ENCODE measurements at regions not wholly inside any gene's neighbourhood (a gene's known extent, or its start where the extent isn't known, plus 50 kb on each side); places are given as distances from the start of the nearest gene placed in this dataset.

GRCh38 chr5:31008231-31008630 lies 185.3 kb upstream of the CDH6 start:
- H3K9ac ChIP-seq = no peak overlapping the region
- CTCF ChIA-PET = no interaction called here
- no peaks in the 10 kb centered on the region for H3K9me2 ChIP-seq
- H3K4me2 ChIP-seq = no peak overlapping the region
- H3K27ac ChIP-seq (ENCODE audit: low read depth in 2 of 2, low read length in 1 of 2) = no peak overlapping the region
- no peaks in the 10 kb centered on the region for H3K4me1 ChIP-seq (ENCODE audit: control insufficient read depth in 1 of 2, insufficient read depth in 2 of 2, low read depth in 1 of 2, low read length in 1 of 2)
- DNase-seq = no peak
- no peaks in the 10 kb centered on the region for H3F3A ChIP-seq (replicated peaks; ENCODE audit: insufficient read depth)
- H3K79me2 ChIP-seq (ENCODE audit: insufficient read depth) = no peaks in the 10 kb centered on the region
- WGBS (ENCODE audit: low lambda C conversion rate) = 1% methylated on average over 4 of the region's 5 CpGs
- H3K9me3 ChIP-seq = no peaks in the 10 kb centered on the region
- POLR2A ChIA-PET = no interaction called here
- no peaks in the 10 kb centered on the region for H3K36me3 ChIP-seq (replicated peaks in 1 of 2; ENCODE audit: control insufficient read depth in 1 of 2, insufficient read depth in 2 of 2, low read length in 1 of 2)
- no peaks in the 10 kb centered on the region for H3K27me3 ChIP-seq (ENCODE audit: insufficient read depth)
- TF ChIP-seq EP300 (IDR thresholded peaks at IDR 0.05; ENCODE audit: borderline replicate concordance in 1 of 2, low read depth in 1 of 2, low read length in 1 of 2) (no peak), RCOR1 (IDR thresholded peaks at IDR 0.05; ENCODE audit: low read length) (no peak), RXRA (IDR thresholded peaks at IDR 0.05; ENCODE audit: borderline replicate concordance, low read depth) (no peak), NRF1 (IDR thresholded peaks at IDR 0.05; ENCODE audit: low read depth, low read length) (no peak), CHD2 (IDR thresholded peaks at IDR 0.05; ENCODE audit: low read length, partially characterized antibody) (no peak), RFX5 (IDR thresholded peaks at IDR 0.05; ENCODE audit: low read length) (no peak)
- TF ChIP-seq, protein P1, sequence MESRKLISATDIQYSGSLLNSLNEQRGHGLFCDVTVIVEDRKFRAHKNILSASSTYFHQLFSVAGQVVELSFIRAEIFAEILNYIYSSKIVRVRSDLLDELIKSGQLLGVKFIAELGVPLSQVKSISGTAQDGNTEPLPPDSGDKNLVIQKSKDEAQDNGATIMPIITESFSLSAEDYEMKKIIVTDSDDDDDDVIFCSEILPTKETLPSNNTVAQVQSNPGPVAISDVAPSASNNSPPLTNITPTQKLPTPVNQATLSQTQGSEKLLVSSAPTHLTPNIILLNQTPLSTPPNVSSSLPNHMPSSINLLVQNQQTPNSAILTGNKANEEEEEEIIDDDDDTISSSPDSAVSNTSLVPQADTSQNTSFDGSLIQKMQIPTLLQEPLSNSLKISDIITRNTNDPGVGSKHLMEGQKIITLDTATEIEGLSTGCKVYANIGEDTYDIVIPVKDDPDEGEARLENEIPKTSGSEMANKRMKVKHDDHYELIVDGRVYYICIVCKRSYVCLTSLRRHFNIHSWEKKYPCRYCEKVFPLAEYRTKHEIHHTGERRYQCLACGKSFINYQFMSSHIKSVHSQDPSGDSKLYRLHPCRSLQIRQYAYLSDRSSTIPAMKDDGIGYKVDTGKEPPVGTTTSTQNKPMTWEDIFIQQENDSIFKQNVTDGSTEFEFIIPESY (IDR thresholded peaks at IDR 0.05; ENCODE audit: borderline replicate concordance, low read depth) = no peak
- no peak overlapping the region for H3K4me3 ChIP-seq (ENCODE audit: low read depth in 2 of 2, low read length in 1 of 2)
- no peak overlapping the region for H2AFZ ChIP-seq (ENCODE audit: low read depth)
- no peaks in the 10 kb centered on the region for H4K20me1 ChIP-seq (ENCODE audit: insufficient read depth)

- H3K9ac ChIP-seq = no peak overlapping the region
- H2AFZ ChIP-seq (ENCODE audit: low read depth) = no peak overlapping the region
- H3K9me3 ChIP-seq = no peaks in the 10 kb centered on the region
- no peaks in the 10 kb centered on the region for H3K4me1 ChIP-seq (ENCODE audit: control insufficient read depth in 1 of 2, insufficient read depth in 2 of 2, low read depth in 1 of 2, low read length in 1 of 2)
- no peaks in the 10 kb centered on the region for H3F3A ChIP-seq (replicated peaks; ENCODE audit: insufficient read depth)
- TF ChIP-seq RAD21 (IDR thresholded peaks at IDR 0.05; ENCODE audit: low read length) (no peak), MXI1 (IDR thresholded peaks at IDR 0.05; ENCODE audit: low read depth, low read length) (no peak), POLR2AphosphoS5 (IDR thresholded peaks at IDR 0.05; ENCODE audit: low read depth, low read length) (no peak), MEF2A (IDR thresholded peaks at IDR 0.05; ENCODE audit: borderline replicate concordance, low read depth) (no peak), GATA2 (CRISPR knock-in tag; IDR thresholded peaks at IDR 0.05) (no peak), TCF12 (IDR thresholded peaks at IDR 0.05) (no peak)
- TF ChIP-seq, protein P2, sequence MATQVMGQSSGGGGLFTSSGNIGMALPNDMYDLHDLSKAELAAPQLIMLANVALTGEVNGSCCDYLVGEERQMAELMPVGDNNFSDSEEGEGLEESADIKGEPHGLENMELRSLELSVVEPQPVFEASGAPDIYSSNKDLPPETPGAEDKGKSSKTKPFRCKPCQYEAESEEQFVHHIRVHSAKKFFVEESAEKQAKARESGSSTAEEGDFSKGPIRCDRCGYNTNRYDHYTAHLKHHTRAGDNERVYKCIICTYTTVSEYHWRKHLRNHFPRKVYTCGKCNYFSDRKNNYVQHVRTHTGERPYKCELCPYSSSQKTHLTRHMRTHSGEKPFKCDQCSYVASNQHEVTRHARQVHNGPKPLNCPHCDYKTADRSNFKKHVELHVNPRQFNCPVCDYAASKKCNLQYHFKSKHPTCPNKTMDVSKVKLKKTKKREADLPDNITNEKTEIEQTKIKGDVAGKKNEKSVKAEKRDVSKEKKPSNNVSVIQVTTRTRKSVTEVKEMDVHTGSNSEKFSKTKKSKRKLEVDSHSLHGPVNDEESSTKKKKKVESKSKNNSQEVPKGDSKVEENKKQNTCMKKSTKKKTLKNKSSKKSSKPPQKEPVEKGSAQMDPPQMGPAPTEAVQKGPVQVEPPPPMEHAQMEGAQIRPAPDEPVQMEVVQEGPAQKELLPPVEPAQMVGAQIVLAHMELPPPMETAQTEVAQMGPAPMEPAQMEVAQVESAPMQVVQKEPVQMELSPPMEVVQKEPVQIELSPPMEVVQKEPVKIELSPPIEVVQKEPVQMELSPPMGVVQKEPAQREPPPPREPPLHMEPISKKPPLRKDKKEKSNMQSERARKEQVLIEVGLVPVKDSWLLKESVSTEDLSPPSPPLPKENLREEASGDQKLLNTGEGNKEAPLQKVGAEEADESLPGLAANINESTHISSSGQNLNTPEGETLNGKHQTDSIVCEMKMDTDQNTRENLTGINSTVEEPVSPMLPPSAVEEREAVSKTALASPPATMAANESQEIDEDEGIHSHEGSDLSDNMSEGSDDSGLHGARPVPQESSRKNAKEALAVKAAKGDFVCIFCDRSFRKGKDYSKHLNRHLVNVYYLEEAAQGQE (IDR thresholded peaks at IDR 0.05; ENCODE audit: low read depth, low read length) = no peak
- no peaks in the 10 kb centered on the region for H3K36me3 ChIP-seq (replicated peaks in 1 of 2; ENCODE audit: control insufficient read depth in 1 of 2, insufficient read depth in 2 of 2, low read length in 1 of 2)
- 17% methylated on average over 4 of the region's 4 CpGs for WGBS (ENCODE audit: low lambda C conversion rate)
- ChIA-PET POLR2A (no interaction called here), CTCF (interaction anchor here (1.3 kb wide), 1 partner anchor 262 kb away, joined by 4 read pairs; no protein-coding TSS in a partner anchor)
- no peaks in the 10 kb centered on the region for H3K9me2 ChIP-seq
- no peak overlapping the region for H3K27ac ChIP-seq (ENCODE audit: low read depth in 2 of 2, low read length in 1 of 2)
- no peaks in the 10 kb centered on the region for H4K20me1 ChIP-seq (ENCODE audit: insufficient read depth)
- H3K4me3 ChIP-seq (ENCODE audit: low read depth in 2 of 2, low read length in 1 of 2) = no peak overlapping the region
- H3K27me3 ChIP-seq (ENCODE audit: insufficient read depth) = no peaks in the 10 kb centered on the region
- no peak overlapping the region for H3K4me2 ChIP-seq
- H3K79me2 ChIP-seq (ENCODE audit: insufficient read depth) = no peaks in the 10 kb centered on the region
- DNase-seq = no peak
Measured at GRCh38 chr5:31007672-31008071, 185.8 kb upstream of the CDH6 start.

All from SK-N-SH (cell line).